ENCODE measurements at regions not wholly inside any gene's neighbourhood (a gene's known extent, or its start where the extent isn't known, plus 50 kb on each side); places are given as distances from the start of the nearest gene placed in this dataset.

DNA sequence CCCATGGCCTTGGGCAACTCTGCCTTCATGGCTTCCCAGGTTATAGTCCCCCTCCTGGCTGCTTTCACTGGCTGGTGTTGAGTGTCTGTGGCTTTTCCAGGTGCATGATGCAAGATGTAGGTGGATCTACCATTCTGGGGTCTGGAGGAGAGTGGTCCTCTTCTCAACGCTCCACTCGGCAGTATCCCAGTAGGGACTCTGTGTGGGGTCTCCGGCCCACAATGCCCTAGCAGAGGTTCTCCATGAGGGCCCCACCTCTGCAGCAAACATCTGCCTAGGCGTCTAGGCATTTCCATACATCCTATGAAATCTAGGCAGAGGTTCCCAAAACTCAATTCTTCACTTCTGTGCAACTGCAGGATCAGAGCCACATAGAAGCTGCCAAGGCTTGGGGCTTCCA, 763.4 kb upstream of the EPHA5 start:
- no peaks in the 10 kb centered on the region for H3K4me1 ChIP-seq (ENCODE audit: insufficient read depth, low read length, poor library complexity, severe bottlenecking)
- no peak overlapping the region for H3K27ac ChIP-seq (ENCODE audit: low read depth, low read length, poor library complexity, severe bottlenecking)
- no peaks in the 10 kb centered on the region for H3K79me2 ChIP-seq (ENCODE audit: insufficient read depth, low read depth, low read length)
- no peaks in the 10 kb centered on the region for H4K20me1 ChIP-seq (ENCODE audit: insufficient read depth, low read length)
- no peaks in the 10 kb centered on the region for H3K36me3 ChIP-seq (ENCODE audit: insufficient read depth, low read length)
- H2AFZ ChIP-seq (ENCODE audit: low read length): no peak overlapping the region
- H3K4me3 ChIP-seq (ENCODE audit: low read depth, low read length, poor library complexity, severe bottlenecking): no peak overlapping the region
- H3K9me2 ChIP-seq (ENCODE audit: insufficient read depth, low read length): no peaks in the 10 kb centered on the region
- intact Hi-C loops (cut with micrococcal nuclease; ENCODE audit: unreplicated experiment): no loop called here
- no peak for DNase-seq (ENCODE audit: low spot score)
- H3K9me3 ChIP-seq (ENCODE audit: low read length): no peaks in the 10 kb centered on the region
- no peak overlapping the region for H3K4me2 ChIP-seq (ENCODE audit: low read length)
- POLR2A ChIA-PET: no interaction called here
- TF ChIP-seq CTCF (conservative IDR thresholded peaks at IDR 0.05; ENCODE audit: low read length) (no peak), EZH2phosphoT487 (IDR thresholded peaks at IDR 0.05; ENCODE audit: borderline replicate concordance, low read depth, low read length) (no peak)
- BruUV-seq (replicated peaks): no TSS peak
- CTCF ChIA-PET (ENCODE audit: unreplicated experiment): no interaction called here

DNA sequence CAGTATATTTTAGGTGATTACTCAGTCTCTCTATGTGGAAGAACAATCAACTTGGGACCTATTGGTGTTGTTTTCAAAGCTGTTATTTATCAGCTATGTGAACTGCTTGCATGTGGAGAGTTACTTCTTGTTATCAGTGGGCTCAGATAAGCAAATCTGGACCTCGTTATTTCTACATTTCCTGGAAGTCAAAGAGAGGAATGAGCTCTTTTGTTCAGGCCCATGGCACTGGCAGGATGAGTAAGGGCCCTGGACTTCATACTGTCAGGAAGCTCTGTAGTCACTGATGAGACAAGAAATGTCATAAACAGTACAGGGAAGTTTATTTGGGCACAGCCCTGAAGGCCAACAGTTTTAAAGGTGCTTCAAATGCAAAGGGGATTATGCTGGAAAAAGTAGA, 760.6 kb upstream of the EPHA5 start:
- Histone ChIP-seq H3K9me3 (ENCODE audit: low read length) (no peaks in the 10 kb centered on the region), H3K4me2 (ENCODE audit: low read length) (no peak overlapping the region), H3K9me2 (ENCODE audit: insufficient read depth, low read length) (no peaks in the 10 kb centered on the region; the same call in 1 of the 2 replicates), H2AFZ (ENCODE audit: low read length) (no peak overlapping the region), H3K36me3 (ENCODE audit: insufficient read depth, low read length) (no peaks in the 10 kb centered on the region), H3K27ac (ENCODE audit: low read depth, low read length, poor library complexity, severe bottlenecking) (no peak overlapping the region), H3K4me1 (ENCODE audit: insufficient read depth, low read length, poor library complexity, severe bottlenecking) (no peaks in the 10 kb centered on the region), H3K4me3 (ENCODE audit: low read depth, low read length, poor library complexity, severe bottlenecking) (no peak overlapping the region), H4K20me1 (ENCODE audit: insufficient read depth, low read length) (no peaks in the 10 kb centered on the region), H3K79me2 (ENCODE audit: insufficient read depth, low read depth, low read length) (no peaks in the 10 kb centered on the region)
- no TSS peak for BruUV-seq (replicated peaks)
- CTCF ChIA-PET (ENCODE audit: unreplicated experiment): no interaction called here
- TF ChIP-seq CTCF (conservative IDR thresholded peaks at IDR 0.05; ENCODE audit: low read length) (no peak), EZH2phosphoT487 (IDR thresholded peaks at IDR 0.05; ENCODE audit: borderline replicate concordance, low read depth, low read length) (no peak)
- intact Hi-C loops (cut with micrococcal nuclease; ENCODE audit: unreplicated experiment): no loop called here
- no peak for DNase-seq (ENCODE audit: low spot score)
- POLR2A ChIA-PET: interaction anchor here (1.0 kb wide), 1 partner anchor 17 kb away, joined by 3 read pairs; no protein-coding TSS in a partner anchor

- H3K4me1 ChIP-seq (ENCODE audit: insufficient read depth, low read length, poor library complexity, severe bottlenecking): no peaks in the 10 kb centered on the region
- ChIA-PET POLR2A (interaction anchor here (0.6 to 0.7 kb wide), 2 partner anchors 7 to 74 kb away, joined by 3 to 5 read pairs; no protein-coding TSS in a partner anchor), CTCF (ENCODE audit: unreplicated experiment) (no interaction called here)
- H3K9me2 ChIP-seq (ENCODE audit: insufficient read depth, low read length): no peaks in the 10 kb centered on the region; the same call in 1 of the 2 replicates
- no peak overlapping the region for H3K4me3 ChIP-seq (ENCODE audit: low read depth, low read length, poor library complexity, severe bottlenecking)
- H3K79me2 ChIP-seq (ENCODE audit: insufficient read depth, low read depth, low read length): no peaks in the 10 kb centered on the region
- no TSS peak for BruUV-seq (replicated peaks)
- DNase-seq (ENCODE audit: low spot score): no peak
- H3K4me2 ChIP-seq (ENCODE audit: low read length): no peak overlapping the region
- no peaks in the 10 kb centered on the region for H3K36me3 ChIP-seq (ENCODE audit: insufficient read depth, low read length)
- TF ChIP-seq EZH2phosphoT487 (IDR thresholded peaks at IDR 0.05; ENCODE audit: borderline replicate concordance, low read depth, low read length) (no peak), CTCF (conservative IDR thresholded peaks at IDR 0.05; ENCODE audit: low read length) (no peak)
- no peaks in the 10 kb centered on the region for H4K20me1 ChIP-seq (ENCODE audit: insufficient read depth, low read length)
- no peaks in the 10 kb centered on the region for H3K9me3 ChIP-seq (ENCODE audit: low read length)
- no peak overlapping the region for H3K27ac ChIP-seq (ENCODE audit: low read depth, low read length, poor library complexity, severe bottlenecking)
- H2AFZ ChIP-seq (ENCODE audit: low read length): no peak overlapping the region
- intact Hi-C loops (cut with micrococcal nuclease; ENCODE audit: unreplicated experiment): no loop called here
Observed at GRCh38 chr4:66429276-66429675, 759.0 kb upstream of the EPHA5 start.

Data from OCI-LY7 (cell line).